HG03280 (cell line): ENCODE measurements at regions not wholly inside any gene's neighbourhood (a gene's known extent, or its start where the extent isn't known, plus 50 kb on each side); places are given as distances from the start of the nearest gene placed in this dataset.
"Not testable (repeated sequence)": the region's sequence is repeated elsewhere in the genome, so short reads cannot be mapped to it uniquely, and the experiment has no call there.

Experiments
- ATAC-seq: cut with Tn5 transposase; IDR thresholded peaks from one replicate; pipeline ENCODE4 v1.9.1; 2021; ENCODE audit warnings: mild to moderate bottlenecking, moderate library complexity; ENCODE audit not compliant: unreplicated experiment

DNA sequence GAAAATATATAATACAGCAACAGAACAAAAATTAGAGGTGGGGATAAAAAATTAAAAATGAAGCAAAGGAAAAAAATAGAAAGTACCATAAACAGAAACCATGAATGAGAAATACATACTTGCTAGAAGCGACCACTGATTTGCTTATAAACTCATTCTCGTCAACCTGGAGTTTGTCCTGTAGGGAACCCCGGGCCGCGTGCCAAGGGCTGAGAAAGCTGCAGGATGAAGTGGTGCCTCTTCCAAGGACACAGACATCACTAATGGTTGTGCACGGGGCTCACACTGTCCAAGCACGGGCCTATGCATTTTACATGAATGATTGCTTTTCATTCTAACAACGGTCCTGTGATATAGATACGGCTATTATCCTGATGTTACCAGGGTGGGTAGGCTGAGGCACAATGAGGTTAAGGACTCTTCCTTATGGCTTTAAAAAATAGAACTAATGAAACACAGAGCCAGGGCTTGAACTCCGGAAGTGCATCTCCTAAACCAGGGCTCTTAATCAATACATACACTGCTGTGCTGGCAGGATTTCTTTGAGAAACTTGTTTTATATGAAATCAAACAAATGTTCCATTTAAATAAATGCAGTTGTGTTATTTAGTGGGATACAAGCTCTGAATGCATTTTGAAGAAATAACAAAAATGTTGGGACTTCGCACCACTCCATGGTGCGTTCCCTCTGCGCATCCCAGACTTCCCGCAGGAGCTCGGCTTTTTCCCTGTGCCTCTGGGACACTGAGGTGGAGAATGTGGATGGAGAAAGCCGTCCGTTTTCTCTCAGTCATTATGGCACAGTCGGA lies 113.9 kb upstream of the PHACTR3 start:
- not testable (repeated sequence) for ATAC-seq

DNA sequence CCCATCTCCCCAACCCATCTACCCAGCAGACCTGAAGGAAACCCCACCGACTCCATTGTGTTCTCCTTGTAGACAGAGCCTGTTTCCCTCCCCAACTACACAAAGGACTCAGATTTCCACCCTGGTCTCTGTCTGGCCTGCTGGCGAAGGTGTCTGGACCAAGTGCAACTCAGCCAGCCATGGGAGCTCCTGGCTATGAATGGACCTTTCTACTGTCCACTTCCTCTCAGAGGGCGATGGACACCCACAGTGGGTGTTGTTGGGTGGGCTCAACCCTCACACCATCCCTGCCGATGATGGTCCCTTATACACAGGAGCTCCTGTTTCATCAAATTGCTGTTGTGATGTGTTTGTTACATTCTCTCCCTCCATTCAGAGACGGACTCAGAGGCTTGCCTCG lies 112.5 kb upstream of the PHACTR3 start:
- ATAC-seq: no peak

DNA sequence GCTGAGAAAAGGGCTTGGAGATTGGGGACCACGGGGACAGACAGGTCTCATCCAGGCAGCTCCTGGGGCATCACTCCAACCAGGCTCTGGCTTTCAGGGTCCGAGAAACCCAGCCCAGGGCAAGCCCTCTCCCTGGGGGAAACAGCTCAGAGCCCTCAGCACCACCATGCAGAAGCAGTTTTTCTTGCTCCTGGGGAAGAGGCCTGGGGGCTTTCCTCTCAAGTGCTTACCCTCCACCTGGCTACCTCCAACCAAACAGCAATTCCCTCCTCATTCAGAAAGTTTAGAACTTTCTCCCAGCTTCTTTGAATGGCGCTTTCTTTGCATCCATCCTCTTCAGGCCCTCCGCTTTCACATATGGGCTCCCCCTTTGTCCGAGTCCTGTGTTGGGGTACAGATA lies 110.4 kb upstream of the PHACTR3 start:
- no peak for ATAC-seq

DNA sequence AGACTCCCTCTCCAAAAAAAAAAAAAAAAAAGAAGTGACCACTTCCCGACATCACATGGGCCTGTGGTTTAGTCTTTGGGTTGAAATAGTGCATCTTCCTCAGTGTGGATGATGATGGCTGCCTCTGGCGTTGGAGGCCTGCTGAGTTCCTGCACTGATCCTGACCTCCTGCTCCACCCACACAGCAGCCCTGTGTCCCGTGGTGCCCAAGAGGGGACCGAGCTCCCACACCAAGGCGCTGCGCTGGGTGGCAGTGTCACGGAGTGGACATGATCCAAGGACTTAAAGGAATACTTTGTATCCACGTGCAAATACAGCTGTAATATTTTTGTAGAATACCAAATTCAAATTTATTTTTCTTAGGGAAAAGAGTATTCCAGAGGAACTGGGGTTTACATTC lies 109.2 kb upstream of the PHACTR3 start:
- no peak for ATAC-seq

DNA sequence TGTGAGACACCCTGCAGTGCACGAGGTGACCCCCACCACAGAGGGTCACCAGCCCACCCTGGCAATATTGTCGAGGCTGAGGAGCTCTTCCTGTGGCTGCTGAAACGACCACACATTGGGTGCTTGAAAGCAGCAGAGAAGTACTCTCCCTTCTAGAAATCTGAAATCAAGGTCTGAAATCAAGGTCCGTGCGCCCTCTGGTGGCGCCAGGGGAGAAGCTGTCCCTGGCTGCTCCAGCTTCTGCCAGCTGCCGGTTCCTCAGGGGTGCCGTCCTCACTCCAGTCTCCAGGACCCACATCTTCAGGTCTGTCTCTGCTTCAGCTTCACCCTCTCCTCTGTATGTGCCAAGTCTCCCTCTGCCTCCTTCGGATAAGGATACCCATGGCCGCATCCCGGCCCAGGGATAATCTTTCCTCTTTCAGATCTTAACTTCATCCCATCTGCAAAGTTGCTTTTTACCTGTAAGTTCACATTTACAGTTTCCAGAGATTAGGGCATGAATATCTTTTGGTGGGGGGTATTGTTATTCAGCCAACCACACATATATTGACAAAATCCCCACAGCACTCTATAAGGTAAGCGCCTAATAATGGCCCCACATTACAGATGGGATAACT lies 108.3 kb upstream of the PHACTR3 start:
- no peak for ATAC-seq

DNA sequence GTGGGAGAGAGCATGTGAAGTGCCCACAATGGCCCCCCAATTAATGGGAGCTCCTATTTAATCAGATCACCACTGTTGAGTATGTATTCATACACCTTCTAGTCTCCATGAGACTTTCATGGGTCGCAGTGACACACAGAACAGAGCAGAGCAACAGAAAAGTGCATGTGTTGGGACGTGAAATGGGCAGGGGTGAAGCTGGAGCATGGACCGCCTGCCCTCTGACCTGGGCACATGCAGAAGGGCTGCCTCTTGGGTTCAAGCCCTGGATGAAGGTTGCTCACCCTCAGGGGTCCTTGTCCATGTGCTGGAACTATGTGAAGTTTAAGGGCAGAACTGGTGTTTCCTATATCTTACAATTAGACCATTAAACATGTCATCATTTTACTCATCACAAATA lies 106.0 kb upstream of the PHACTR3 start:
- no peak for ATAC-seq

DNA sequence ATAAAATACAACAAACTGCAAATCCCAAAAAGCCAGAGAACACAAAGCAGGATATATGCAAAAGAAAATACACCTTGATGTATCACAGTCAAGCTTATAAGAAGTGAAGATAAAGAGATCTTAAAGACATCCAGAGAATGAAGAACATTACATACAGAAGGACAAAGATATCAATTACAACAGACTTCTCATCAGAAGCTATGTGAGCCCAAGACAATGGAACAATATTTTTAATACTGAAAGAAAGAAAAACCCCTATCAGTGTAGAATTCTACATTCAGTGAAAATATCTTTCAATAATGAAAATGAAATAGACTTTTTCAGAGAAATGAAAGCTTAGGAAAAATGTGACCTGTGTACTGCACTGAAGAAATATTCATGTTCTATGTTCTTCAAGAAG lies 104.5 kb upstream of the PHACTR3 start:
- ATAC-seq: no peak

DNA sequence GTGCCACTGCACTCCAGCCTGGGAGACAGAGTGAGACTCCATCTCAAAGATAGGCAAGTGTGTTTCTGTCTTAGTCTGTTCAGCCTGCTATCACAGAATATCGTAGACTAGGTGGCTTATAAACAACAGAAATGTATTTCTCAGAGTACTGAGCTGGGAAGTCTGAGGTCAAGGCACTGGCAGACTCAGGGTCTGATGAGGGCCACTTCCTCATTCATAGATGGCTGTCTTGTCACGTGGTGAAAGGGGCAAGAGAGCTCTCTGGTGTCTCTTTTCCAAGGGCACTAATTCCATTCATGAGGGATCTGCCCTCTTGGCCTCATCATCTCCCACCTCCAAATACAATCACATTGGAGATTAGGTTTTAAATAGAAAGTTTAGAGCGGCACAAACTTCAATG lies 95.6 kb upstream of the PHACTR3 start:
- no peak for ATAC-seq

DNA sequence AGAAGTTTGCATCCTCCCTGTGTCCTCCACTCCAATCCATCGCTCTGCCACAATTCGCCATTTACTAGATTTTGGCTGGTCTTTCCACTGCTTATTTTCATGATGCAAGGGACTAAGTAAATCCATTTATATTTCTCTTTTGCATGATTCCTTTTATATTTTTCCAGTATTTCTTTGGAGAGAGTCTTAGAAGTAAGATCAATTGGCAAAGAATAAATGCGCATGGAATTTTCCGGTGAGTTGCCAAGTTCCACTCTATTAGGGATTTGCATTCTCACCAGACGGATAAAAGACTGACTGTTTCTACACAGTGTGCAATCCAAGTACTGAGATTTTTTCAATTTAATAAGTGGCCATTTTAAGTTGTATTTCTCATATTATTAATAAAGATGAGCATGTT lies 91.7 kb upstream of the PHACTR3 start:
- ATAC-seq: no peak

DNA sequence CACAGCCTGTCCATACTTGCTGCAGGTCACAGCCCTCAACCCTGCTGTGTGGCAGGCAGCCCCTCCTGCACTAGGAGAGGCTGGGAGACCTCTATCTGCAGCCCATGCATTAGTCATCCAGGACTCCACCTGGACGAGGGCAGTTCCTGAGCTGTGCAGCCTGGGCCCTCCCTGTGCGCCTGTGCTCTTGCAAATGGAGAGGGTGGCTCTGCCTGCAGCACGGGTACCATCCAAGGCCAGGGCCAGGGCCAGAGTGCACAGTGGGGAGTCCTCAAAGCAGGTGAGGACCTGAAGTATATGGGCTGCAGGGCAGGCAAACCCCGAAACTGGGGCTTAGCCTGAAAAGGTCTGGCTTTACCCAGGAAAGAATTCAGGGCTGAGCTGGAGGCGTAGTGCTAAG lies 89.8 kb upstream of the PHACTR3 start:
- no peak for ATAC-seq

DNA sequence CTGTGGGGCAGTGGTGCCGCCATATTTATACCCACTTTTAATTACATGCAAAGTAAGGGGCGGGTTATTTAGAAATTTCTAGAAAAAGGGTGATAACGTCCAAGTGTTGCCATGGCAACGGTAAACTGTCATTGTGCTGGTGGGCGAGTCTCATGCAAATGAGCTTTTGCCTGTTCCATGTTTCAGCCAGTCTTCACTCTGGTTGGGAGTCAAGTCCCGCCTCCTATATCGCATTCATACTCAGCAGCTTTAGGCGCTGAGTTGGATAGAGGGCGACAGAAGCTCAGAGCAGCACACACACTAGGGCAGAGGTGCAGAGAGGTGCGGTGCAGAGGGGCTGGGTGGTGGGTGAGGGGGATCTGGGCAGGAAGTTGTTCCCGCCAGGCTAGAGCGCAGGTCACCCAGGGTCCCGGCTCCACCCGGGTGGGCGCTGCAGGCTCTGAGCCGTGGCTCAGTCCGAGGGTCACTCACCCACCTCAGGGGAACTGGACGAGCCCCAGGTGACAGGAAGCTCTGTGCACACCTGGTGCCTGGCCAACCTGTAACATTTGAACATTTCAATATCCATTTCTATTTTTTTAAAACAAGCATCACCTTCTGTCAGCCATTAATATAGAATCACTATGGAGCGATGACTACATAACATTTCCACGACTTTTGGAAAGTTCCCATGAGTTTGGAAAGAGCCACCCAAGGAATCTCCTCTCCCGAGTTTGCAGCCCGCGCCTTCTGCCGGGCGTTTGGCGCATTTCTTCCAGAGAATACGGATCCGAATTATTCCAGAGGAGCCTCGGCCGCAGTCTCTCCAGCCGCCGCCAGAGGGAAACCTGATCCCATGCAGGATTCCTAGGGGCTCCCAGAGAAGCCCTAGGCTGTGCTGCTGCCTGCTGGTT lies 89.1 kb upstream of the PHACTR3 start:
- ATAC-seq: no peak

DNA sequence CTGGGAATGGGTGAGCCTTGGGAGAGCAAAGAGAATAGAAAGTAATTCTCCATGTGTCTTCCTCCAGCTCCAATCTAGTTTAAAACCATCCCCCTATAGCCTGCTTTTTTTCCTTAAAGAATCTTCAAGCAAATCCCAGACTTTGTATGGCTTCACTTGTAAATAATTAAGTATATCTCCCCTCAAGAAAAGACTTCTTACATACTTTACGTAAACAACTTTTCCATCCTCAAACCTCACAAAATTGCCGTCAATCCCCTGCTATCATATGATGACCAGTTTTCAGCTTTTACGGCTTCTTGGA lies 88.5 kb upstream of the PHACTR3 start:
- no peak for ATAC-seq

DNA sequence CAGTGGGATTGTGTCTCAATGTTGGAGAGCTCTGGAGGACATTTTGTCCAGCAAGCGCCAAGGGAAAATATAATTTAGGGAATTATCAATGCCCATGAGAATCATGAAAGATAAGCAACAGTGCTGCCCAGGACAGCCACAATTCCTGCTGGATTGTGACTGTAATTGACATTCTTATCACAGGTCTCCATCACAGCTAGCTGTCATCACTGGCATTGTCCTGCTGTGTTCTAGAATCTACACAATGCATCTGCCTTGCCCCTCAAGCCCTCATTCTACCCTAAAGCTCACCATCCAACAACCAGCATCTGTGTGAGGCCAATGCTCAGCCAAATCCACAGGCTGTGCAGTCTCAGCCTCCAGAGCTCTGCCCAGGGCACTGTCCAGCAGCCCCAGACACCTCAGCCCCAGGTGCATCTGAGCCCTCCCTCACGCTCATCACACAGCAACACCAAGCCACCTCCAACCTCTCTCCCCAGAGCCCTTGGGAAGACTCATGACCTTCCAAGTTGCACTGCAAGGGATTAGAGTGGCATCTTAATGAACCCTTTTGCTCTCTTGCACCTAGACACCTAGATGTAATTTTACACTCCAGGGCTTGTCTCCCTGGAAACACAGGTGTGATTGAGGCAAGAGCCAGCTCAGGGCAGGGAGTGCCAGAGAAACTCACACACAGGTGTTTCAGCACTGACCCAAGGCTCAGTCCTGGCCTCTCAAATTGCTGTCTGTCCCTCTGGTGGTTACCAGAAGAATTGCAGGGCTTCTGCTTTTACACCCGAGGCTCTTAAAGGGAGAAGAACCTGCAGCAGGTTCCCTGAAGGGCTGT lies 85.2 kb upstream of the PHACTR3 start:
- ATAC-seq: peak; percentile 83

DNA sequence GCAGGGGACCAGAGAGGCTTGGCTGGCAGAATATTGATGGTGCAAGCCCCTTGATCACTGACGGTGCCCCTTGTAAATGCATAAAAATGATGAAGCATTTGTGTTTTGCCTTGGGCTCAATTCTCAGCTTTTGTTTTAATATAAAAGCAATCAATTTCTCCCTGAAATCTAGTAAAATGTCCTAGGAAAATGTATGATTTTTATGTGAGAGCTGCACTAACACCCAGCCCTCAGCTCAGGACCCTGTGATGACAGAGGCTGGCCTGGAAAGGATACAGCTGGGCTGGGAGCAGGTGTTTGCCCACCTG lies 84.7 kb upstream of the PHACTR3 start:
- no peak for ATAC-seq

DNA sequence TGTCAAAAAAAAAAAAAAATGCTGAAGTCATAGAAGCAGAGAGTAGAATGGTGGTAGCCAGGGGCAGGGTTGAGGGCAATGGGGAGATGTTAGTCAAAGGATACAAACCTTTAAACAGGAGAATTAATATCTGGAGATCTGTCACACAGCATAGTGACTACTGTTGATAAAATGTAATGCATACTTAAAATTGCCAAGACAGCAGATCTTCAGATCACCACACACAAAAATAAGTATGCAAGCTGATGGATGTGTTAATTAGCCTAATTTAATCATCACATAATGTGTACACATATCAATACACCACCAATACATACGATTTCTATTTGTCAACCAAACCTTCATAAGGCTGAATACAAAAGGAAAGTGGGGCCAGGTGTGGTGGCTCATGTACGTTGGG lies 83.5 kb upstream of the PHACTR3 start:
- ATAC-seq: no peak

DNA sequence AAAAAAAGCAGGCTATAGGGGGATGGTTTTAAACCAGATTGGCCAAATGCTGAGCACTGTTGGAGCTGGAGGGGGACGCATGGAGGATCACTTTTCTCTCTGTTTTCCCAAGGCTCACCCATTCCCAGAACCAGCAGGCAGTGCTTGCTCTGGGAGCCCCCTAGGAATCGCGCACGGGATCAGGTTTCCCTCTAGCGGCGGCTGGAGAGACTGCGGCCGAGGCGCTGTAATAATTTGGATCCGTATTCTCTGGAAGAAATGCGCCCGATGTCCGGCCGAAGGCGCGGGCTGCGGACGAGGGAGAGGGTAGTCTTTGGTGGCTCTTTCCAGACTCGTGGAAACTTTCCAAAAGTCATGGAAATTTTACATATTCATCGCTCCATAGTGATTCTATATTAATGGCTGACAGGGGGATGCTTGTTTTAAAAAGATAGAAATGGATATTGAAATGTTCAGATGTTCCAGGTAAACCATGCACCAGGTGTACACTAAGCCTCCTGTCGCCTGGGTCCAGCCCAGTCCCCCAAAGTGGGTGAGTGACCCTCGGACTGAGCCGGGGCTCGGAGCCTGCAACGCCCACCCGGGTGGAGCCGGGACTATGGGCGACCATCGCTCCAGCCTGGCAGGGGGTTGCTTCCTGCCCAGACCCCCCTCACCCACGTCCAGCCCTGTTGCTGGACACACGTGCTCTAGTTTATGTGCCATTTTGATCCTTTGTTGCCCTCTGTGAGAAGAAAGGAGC lies 78.7 kb upstream of the PHACTR3 start:
- ATAC-seq: no peak

DNA sequence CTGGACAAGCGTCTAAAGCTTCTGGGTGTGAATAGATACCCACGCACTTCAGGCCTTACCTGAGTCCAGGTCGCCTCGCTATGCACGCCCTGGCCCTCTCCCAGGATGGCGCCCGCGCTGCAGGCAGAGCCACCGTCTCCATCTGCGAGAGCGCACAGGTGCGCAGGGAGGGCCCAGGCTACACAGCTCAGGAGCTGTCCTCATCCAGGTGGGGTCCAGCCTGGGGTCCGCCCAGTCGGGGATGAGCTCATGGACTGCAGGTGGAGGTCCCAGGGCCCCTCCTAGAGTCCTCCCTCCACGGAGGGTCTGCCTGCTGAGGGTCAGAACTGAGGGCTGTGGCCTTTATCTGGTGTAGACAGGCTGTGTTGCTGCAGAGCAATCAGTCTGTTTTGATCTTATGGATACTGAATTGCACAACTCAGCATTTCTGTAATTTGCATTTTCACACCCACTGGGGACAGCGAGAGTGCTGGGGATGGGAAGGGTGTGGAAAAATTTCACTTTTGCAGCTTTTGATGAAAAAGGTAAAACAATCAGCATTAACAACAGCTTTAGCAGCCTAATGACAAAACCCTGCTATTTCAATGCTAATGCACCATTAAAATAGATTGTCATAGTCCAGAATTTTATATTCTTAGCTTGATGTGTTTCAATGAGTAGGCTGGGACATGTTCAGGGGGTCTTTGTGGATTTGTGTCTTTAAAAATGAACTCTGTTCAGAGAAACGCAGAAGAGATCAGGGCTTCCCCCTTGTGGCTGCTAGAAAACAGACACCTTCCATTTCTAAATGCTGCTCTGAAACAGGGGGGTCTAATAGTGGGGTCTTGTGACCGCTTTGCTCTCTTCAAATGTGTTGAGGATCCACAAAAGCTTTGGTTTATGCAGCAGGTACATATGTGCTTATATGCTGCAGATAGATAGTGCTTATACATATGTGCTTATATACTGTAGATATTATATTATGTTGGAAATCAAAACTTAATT lies 77.8 kb upstream of the PHACTR3 start:
- no peak for ATAC-seq

DNA sequence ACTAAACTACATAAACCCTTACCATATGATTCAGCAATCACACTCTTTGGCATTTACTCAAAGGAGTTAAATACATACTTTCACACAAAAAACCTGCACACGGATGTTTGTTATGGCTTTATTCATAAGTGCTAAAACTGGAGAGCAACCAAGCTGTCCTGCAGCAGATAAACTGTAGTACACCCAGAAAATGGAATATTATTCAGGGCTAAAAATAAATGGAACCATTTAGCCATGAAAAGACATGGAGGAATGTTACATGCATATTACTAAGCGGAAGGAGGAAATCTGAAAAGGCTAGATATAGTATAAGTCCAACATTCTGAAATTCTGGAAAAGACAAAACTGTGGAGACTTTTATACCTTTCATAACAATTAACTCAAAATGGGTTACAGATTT lies 73.6 kb upstream of the PHACTR3 start:
- ATAC-seq: no peak

DNA sequence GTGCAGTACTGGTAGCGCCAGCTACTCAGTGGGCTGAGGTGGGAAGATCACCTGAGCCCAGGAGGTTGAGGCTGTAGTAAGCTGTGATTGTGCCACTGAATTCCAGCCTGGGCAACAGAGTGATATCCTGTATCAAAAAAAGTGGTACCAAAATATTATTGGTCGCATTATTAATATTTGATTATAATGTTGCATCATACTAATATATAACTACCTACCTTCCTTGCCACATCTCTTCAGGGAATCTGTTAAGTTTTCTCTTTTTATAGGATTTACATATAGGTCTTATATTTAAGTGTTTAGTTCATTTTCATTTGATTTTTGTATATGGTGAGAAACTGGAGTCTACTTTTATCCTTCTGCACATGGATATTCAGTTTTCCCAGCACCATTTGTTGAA lies 66.3 kb upstream of the PHACTR3 start:
- ATAC-seq: no peak
